PC-3 (cell line): ENCODE measurements at regions not wholly inside any gene's neighbourhood (a gene's known extent, or its start where the extent isn't known, plus 50 kb on each side); places are given as distances from the start of the nearest gene placed in this dataset.

Experiments
- ATAC-seq: fragments of 200-7000 bp; cut with Tn5 transposase; 2 replicates; pipeline ENCODE4 v1.9.1; 2020; ENCODE audit warnings: mild to moderate bottlenecking, moderate library complexity
- BruUV-seq: library from RNA; stranded (reverse); fragments of 400-500 nt; replicated peaks from 2 replicates; lab custom pipeline; 2021; lab: Mats Ljungman, UMichigan
- CTCF ChIA-PET: fragments of 300-600 bp; sonication (Branson Sonifier 250); formaldehyde crosslinking; loops from one replicate; lab custom pipeline; 2022; ENCODE audit warnings: antibody characterized with exemption; lab: Charles Lee
- POLR2A ChIA-PET: fragments of 300-600 bp; sonication (Branson Sonifier 250); formaldehyde crosslinking; loops from one replicate; lab custom pipeline; 2022; ENCODE audit warnings: antibody characterized with exemption; ENCODE audit not compliant: unreplicated experiment; lab: Charles Lee
- DNase-seq: peaks from one replicate; pipeline ENCODE4 v3.0.0-alpha.2; 2015
- H2AFZ ChIP-seq: fragments of 300-600 bp; sonication (generic); 2 replicates; pipeline ENCODE4 v1.6.0; 2016; ENCODE audit warnings: antibody characterized with exemption, low read length
- H3F3A ChIP-seq: fragments of 300-600 bp; sonication (generic); one replicate; pipeline ENCODE4 v1.6.0; 2017; ENCODE audit warnings: antibody characterized with exemption, low read length, control low read depth, mild to moderate bottlenecking; ENCODE audit not compliant: unreplicated experiment
- H3K27ac ChIP-seq: fragments of 300-600 bp; sonication (generic); 2 replicates; pipeline ENCODE4 v1.5.1; 2016; ENCODE audit warnings: mild to moderate bottlenecking, low read length
- H3K27me3 ChIP-seq: fragments of 300-600 bp; sonication (generic); 2 replicates; pipeline ENCODE4 v1.6.1; 2016; ENCODE audit warnings: low read length, mixed read lengths
- H3K36me3 ChIP-seq: fragments of 300-600 bp; sonication (generic); 2 replicates; pipeline ENCODE4 v1.6.1; 2016; ENCODE audit warnings: low read depth, mixed run types, low read length, mixed read lengths
- H3K4me1 ChIP-seq: fragments of 300-600 bp; sonication (generic); 2 replicates; pipeline ENCODE4 v1.5.1; 2016; ENCODE audit warnings: low read length; ENCODE audit not compliant: insufficient read depth
- H3K4me2 ChIP-seq: fragments of 300-600 bp; sonication (generic); 2 replicates; pipeline ENCODE4 v1.6.0; 2016; ENCODE audit warnings: low read length
- H3K4me3 ChIP-seq: fragments of 300-600 bp; sonication (generic); 2 replicates; pipeline ENCODE4 v1.5.1; 2016; ENCODE audit warnings: mild to moderate bottlenecking, low read length, mixed read lengths
- H3K79me2 ChIP-seq: fragments of 300-600 bp; sonication (generic); 2 replicates; pipeline ENCODE4 v1.6.1; 2017; ENCODE audit warnings: low read length, mixed read lengths
- H3K9ac ChIP-seq: fragments of 300-600 bp; sonication (generic); 2 replicates; pipeline ENCODE4 v1.6.0; 2016; ENCODE audit warnings: mild to moderate bottlenecking, low read length
- H3K9me2 ChIP-seq: fragments of 300-600 bp; sonication (generic); replicated peaks from 2 replicates; pipeline ENCODE4 v1.6.1; 2016; ENCODE audit warnings: mixed run types, low read length, mixed read lengths
- H3K9me3 ChIP-seq: fragments of 300-600 bp; sonication (generic); 2 replicates; pipeline ENCODE4 v1.6.1; 2016; ENCODE audit warnings: low read length, mixed read lengths
- H4K20me1 ChIP-seq: fragments of 300-600 bp; sonication (generic); 2 replicates; pipeline ENCODE4 v1.6.1; 2016; ENCODE audit warnings: low read length, mixed read lengths
- EZH2 ChIP-seq: fragments of 300-600 bp; sonication (generic); IDR thresholded peaks from one replicate; pipeline ENCODE4 v1.6.1; 2017; ENCODE audit warnings: antibody characterized with exemption, mild to moderate bottlenecking, low read length; ENCODE audit not compliant: unreplicated experiment
- EZH2phosphoT487 ChIP-seq: fragments of 300-600 bp; sonication (generic); IDR thresholded peaks from 2 replicates; pipeline ENCODE4 v1.6.1; 2018; ENCODE audit warnings: mild to moderate bottlenecking, antibody characterized with exemption, low read length, borderline replicate concordance
- intact Hi-C: fragments of 100-400 bp; cut with micrococcal nuclease; formaldehyde crosslinking; loops from 2 replicates; pipeline ENCODE4 v1.9.0; 2023
- TF ChIP-seq, protein P1 (sequence below): fragments of 300-600 bp; sonication (generic); conservative IDR thresholded peaks from 2 replicates; pipeline ENCODE4 v1.5.1; 2017; ENCODE audit warnings: antibody characterized with exemption, low read depth, mild to moderate bottlenecking, low read length

DNA sequence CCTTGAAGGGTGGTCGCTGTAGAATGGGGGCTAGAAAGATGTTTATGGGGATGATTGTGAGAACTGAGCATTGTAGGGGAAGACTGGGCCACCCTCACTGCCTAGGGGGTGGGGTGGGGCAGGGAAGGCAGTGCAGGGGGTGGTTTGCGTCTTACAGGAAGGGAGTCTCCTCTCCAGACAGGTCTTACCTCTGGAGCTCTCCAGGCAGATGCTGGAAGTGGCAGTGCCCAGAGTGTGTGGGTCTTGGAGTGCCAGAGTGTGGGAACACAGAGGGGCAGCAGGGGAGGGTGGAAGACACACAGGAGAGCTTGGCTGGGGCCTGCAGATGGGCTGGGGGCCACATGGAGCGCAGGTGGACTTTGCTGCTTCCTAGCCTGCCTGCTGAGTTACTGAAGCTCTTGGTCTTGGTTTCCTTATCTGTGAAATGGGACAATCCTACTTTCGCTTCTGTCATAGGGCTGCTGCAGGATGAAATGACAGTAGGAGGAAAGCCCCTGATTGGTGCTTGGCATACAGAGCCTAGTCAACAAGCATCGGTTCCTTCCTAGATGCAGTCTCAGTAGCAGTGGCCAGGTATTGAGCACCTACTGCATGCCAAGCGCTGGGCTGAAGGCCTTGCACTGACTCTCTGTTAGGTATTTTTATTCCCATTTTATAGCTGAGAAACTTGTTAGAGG lies 118.3 kb downstream of the SLC25A47 start:
- Histone ChIP-seq H3K4me2 (no peak overlapping the region), H3F3A (no peaks in the 10 kb centered on the region), H3K27me3 (no peaks in the 10 kb centered on the region), H3K27ac (no peak overlapping the region), H3K4me1 (peaks cover 48% of the 10 kb centered on the region), H3K9ac (no peak overlapping the region), H3K9me3 (no peaks in the 10 kb centered on the region), H3K4me3 (no peak overlapping the region), H2AFZ (no peak overlapping the region), H3K36me3 (no peaks in the 10 kb centered on the region), H4K20me1 (no peaks in the 10 kb centered on the region), H3K9me2 (no peaks in the 10 kb centered on the region), H3K79me2 (no peaks in the 10 kb centered on the region)
- no TSS peak for BruUV-seq
- TF ChIP-seq EZH2phosphoT487 (no peak), EZH2 (no peak)
- TF ChIP-seq, protein P1, sequence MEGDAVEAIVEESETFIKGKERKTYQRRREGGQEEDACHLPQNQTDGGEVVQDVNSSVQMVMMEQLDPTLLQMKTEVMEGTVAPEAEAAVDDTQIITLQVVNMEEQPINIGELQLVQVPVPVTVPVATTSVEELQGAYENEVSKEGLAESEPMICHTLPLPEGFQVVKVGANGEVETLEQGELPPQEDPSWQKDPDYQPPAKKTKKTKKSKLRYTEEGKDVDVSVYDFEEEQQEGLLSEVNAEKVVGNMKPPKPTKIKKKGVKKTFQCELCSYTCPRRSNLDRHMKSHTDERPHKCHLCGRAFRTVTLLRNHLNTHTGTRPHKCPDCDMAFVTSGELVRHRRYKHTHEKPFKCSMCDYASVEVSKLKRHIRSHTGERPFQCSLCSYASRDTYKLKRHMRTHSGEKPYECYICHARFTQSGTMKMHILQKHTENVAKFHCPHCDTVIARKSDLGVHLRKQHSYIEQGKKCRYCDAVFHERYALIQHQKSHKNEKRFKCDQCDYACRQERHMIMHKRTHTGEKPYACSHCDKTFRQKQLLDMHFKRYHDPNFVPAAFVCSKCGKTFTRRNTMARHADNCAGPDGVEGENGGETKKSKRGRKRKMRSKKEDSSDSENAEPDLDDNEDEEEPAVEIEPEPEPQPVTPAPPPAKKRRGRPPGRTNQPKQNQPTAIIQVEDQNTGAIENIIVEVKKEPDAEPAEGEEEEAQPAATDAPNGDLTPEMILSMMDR: no peak
- DNase-seq (no peak), ATAC-seq (no peak)
- ChIA-PET CTCF (interaction anchor here (2.1 kb wide), 1 partner anchor 35 kb away, joined by 24 read pairs; no protein-coding TSS in a partner anchor), POLR2A (no interaction called here)
- intact Hi-C loops: no loop called here

DNA sequence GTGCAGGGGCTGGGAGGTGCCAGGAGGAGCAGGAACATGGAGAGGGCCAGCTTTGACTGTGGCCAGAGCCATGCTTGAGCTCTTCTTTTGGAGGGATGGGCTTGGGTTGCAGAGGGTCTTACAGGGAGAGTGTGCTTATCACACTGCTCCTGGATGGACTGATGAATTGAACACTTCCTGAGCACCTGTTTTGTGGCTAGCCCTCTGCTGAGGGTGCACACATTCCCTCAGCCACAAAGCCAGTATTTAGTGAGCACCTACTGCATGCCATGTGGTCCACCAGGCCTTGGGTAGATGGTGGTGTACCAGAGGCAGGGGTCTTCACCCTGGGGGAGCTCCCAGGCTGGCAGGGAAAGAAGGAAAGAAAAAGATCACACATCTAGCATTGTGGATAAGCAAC lies 118.9 kb downstream of the SLC25A47 start:
- H3K4me1 ChIP-seq: peaks cover 48% of the 10 kb centered on the region
- CTCF ChIA-PET: no interaction called here
- H3K4me3 ChIP-seq: no peak overlapping the region
- no peak for TF ChIP-seq EZH2
- TF ChIP-seq EZH2phosphoT487: no peak
- TF ChIP-seq, protein P1: no peak
- H3K79me2 ChIP-seq: no peaks in the 10 kb centered on the region
- POLR2A ChIA-PET: no interaction called here
- H3K4me2 ChIP-seq: no peak overlapping the region
- no peaks in the 10 kb centered on the region for H3K36me3 ChIP-seq
- no peak overlapping the region for H3K27ac ChIP-seq
- no peaks in the 10 kb centered on the region for H3F3A ChIP-seq
- no peaks in the 10 kb centered on the region for H3K9me3 ChIP-seq
- H2AFZ ChIP-seq: no peak overlapping the region
- no peaks in the 10 kb centered on the region for H3K27me3 ChIP-seq
- H3K9ac ChIP-seq: no peak overlapping the region
- no TSS peak for BruUV-seq
- intact Hi-C loops: no loop called here
- no peaks in the 10 kb centered on the region for H3K9me2 ChIP-seq
- ATAC-seq (no peak), DNase-seq (no peak)
- H4K20me1 ChIP-seq: no peaks in the 10 kb centered on the region
